ENCODE measurements at regions not wholly inside any gene's neighbourhood (a gene's known extent, or its start where the extent isn't known, plus 50 kb on each side); places are given as distances from the start of the nearest gene placed in this dataset.
A peak's percentile ranks its signal among the peaks of the same experiment; 100 is the strongest.

DNA sequence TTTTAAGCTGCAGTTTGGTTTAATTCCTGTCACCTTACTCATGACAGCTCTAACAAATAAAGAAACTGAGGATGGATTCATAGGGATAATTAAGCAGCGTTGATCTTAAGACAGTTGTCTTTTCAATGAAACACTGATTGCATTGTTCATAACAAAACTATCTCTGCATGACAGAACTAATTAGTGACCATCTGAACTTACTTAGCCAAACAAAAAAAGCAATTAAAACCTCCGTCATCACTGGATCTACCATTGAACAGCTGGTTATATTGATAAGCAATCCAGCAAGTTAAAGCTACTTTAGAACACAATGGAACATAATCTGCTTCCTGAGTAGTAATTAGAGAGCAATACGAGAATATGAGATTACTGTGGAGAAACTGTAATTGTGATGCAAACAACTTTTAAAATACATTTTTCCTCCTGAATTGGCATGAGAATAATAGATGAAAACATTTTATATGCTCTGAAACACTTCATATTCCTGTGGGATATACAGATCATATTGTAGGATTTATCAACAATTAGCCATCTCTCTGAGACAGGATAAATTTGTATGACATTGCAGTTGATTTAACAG, 2576.8 kb downstream of the PCDH7 start:
- DNase-seq, result peak in 1 of 2 experiments; percentile 48

DNA sequence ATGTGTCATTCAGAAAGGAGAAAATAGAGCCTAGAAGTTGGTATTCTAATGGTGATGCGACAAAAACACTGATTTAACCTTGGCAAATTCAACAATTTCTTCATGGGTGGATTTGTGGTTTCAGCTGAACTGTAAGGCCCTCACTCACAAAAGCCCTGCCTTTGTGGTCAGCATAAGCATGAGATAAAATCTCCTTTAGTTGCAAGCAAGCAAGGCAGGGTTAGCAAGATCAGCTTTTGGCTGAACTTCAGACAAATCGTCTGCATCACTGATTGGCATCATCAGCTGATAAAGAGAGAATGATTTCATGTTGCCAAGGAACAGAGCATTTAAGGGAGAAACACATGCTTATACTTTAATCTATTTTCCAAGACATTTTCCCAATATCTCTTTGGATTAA, 2582.2 kb downstream of the PCDH7 start:
- no peak for DNase-seq

DNA sequence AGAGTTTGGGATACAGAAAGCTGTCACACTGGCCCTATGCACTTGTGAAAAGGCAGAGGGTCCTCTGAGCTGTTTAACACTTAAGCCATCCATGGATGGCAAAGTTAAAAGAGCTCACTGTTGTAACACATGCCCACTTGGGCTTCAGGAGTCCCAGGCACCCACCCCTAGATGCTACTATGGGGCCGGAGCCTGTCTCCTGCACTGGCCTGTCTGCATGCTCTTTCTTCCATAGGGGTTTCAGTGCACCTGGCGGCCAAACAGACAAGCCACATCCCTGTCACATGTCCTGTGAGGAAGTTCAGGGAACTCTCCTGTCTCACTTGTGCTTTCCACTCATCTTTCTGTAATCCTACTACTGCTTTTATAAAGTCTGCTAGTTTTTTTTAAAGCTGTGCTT, 2586.0 kb downstream of the PCDH7 start:
- DNase-seq, result no peak

DNA sequence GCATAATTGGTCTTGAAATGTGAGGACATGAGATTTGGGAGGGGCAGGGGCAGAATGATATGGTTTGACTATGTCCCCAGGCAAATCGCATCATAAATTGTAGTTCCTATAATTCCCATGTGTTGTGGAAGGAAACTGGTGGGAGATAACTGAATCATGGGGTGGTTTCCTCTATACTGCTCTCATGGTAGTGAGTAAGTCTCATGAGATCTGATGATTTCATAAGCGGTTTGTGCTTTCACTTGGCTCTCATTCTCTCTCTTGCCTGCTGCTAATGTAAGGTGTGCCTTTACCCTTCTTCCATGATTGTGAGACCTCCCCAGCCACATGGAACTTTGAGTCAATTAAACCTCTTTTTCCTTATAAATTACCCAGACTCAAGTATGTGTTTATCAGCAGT, 2595.9 kb downstream of the PCDH7 start:
- DNase-seq, result no peak

DNA sequence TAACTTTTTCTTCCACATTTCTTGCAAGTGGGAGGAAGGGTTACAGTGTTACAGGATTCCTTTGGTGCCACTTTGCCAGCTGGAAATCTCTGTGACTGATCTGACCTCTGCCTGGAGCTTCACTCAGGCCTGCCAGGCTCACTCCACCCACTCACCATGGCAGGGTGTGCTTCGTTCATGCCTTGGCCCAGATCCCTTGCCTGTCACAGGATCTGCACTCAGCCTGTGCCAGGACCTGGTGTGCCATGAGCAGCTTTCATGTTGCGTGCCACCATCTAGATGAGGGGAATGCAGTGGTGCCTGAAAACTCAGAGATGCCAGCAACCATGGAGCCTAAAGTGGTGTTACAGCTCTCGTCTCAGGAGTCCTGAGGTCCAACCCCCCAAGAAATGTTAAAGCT, 2596.4 kb downstream of the PCDH7 start:
- no peak for DNase-seq

DNA sequence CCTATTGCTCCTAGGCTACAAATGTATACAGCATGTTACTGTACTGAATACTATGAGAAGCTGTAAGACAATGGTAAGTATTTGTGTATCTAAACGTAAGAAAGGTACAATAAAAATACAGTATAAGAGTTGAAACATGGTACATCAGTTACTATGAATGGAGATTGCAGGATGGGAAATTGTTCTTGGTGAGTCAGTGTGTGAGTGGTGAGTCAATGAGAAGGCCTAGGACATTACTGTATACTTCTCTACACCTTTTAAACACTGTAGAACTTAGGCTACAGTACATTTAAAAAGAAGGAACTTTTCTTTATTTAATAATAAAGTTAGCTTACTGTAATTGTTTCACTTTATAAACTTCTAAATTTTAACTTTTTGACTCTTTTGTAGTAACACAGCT, 2603.2 kb downstream of the PCDH7 start:
- DNase-seq, result no peak

DNA sequence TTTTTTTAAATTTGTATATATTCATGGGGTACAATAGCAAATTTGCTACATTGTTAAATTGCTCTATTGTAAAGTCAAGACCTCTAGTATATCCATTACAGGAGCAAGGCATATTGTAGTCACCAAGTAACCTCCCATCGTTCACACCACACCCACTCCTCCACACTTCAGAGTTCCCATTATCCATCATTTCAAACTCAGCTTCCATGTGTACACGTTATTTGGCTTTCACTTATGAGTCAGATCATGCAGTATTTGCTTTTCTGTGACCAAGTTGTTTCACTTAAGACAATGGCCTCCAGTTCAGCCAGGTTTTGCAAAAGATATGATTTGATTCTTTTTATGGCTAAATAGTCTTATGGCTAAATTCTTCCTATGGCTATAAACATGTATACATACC, 2614.2 kb downstream of the PCDH7 start:
- DNase-seq, result no peak

DNA sequence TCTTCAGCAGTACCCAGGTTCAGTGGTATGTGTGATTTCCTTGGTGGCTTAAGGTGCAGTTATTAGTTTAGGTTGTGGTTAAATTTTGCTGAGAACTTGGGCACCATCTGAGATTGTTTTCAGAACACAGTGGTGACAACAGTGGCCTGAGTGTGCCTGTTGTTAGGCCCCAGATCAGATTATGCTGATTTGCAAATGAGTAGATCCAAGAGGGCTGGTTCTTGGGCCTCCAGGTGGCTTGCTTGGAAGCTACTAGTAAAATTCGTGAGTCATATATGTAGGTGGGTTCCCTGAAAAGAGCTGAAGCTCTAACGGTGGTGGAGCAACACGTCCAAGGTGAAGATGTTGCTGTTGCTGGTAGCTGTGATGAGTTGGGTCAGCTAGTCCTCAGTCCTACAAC, 2619.6 kb downstream of the PCDH7 start:
- DNase-seq, result no peak

DNA sequence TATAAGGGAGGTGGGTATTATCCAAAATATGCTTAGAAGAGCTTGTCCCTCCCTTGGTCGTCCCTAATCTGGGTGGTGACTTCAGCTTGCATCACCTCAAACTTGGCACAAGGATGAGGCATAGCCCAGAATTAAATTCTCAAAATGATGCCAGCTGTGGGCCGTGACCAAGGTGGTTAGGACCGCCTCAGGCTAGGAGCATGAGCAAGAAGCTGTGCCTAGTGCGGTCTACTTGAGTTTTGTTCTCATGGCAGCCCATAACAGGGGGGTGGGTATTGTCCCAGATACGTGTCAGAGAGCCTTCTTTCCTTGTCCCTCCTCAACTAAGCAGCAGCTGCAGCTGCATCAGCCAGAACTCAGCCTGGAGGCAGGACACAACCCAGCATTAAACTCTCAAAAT, 2620.0 kb downstream of the PCDH7 start:
- DNase-seq, result no peak

DNA sequence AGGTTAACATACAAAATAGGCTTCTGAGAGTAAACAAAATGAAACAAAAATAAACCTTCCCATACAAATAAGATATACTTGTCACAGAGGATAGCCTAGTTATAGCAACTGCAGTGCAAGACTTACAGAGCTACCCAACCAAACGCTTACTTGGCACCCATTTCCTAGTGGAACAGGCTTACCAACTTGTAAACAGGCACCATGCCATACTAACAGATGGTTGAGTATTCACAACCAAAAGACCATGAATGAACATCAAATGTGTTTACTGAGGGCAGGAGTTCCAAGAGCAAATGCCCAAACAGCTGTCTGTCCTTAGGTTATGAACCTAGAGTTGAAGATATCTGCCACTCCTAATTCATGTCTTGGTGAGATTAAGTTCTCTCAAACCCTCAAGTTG, 2629.2 kb downstream of the PCDH7 start:
- peak in 1 of 2 experiments; percentile 34 for DNase-seq

DNA sequence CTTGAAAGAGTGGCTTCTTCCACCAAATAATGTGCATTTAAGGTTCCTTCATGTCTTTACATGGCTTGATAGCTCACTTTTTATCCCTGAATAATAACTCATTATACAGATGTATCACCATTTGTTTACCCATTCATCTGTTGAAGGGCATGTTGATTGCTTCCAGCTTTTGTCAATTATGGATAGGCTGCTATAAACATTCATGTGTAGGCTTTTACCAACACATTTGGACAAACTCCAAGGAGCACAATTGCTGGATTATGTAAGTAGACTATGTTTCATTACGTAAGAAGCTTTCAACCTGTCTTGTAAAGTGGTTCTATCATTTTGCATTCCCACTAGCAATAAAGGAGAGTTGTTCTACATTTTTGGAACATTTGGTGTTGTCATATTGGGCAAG, 2637.0 kb downstream of the PCDH7 start:
- peak; percentile 18 to 50 for DNase-seq

DNA sequence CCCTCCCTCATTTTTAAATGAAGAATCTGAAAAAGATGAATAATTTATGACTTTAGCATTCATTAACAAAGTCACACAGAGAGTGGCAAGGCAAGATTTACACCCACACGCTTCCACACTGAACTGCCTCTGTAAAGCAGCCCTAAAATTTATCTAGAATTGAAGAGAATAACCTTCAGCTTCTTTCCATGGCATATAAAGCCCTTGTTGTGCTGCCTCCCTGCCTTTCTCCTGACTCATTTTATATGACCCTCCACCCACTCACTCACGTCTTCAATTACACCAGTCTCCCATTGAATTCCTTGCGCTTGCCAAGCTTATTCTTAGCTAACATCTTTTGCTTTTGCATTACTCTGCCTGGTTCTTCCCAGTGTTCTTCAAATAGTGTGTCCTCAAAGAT, 2649.3 kb downstream of the PCDH7 start:
- DNase-seq, result no peak

DNA sequence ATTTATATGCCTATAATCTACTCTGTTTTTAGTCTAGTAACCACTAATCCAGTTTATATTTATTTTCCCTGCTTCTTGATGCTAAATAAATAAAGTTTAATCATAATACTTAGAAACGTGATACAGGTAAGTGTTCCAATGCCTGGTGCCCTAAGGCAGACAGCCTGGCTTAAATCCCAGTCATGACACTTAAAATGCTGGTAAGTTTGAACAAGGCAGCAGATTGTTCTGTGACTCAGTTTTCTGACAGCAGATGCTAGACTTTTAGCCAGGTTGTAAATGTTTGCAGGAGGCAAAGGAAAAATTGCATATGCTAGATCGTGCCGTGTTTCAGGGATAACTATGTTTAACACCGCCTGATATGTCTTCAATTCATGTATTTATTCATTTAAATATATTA, 2661.6 kb downstream of the PCDH7 start:
- DNase-seq, result peak; percentile 77 to 94

DNA sequence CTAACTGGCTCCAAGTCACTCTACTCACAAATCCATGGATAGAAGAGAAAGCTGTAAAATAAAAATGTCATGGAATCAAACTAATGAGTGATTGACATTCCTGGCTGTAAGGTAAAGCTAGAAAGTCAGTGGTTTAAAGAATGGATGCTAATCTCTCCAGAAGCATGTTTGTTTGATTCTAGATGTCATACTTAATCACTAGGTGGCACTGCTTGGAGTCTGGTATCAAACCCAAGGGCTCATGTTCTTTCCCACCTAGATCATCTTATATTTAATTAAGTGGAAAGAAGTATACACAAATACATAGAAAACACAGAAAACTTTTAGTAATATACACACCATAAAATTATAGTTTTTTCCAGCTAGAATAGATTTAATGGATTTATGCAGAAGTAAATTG, 2666.6 kb downstream of the PCDH7 start:
- no peak for DNase-seq

DNA sequence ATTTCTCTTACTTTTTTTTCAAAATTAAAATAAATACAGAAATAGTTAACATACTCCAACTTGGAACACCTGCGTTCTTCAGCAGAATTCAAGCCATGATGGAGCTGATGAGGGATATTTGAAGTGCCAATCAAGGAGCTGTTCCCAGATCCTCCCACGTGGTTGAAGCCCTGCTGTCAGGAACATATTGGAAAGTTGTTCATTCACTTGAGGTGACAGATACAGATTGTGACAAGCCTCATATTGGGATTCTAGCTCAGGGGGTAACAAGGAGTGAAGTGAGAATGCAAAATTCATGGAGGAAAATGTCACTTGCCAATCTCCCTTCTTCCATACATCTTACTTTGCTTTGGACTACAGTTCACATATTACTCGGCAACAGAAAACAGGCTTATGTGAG, 2670.8 kb downstream of the PCDH7 start:
- no peak for DNase-seq

DNA sequence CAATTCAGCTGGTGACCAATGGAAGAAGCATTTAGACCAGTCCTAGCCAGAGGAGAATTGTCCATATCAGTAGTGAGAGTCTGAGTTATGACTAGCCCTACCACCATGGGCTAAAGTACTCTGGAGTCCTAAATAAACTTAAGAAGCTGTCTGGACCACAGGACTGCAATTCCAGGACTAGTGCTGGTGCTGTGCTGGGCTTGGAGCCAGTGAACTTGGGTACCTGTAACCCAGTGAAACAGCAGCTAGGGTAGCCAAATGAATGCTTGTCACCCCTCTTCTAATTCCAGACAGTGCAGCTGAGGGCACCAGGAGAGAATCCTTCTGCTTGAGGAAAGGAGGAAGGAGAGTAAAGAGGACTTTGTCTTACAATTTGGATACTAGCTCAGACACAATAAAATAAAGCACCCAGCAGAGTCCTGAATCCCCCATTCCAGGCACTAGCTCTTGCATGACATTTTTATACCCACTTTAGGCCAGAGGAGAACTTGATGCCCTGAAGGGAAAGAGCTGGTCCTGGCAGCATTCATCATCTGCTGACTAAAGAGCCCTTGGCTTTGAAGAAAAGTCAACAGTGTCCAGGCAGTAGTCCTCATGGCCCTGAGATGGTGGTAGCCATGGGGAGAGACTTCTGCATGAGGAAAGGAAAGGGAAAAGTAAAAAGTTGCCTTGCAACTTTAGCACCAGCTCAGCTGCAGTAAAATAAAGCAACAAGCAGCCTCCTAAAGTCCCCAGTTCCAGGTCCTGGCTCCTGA, 2675.7 kb downstream of the PCDH7 start:
- no peak for DNase-seq

DNA sequence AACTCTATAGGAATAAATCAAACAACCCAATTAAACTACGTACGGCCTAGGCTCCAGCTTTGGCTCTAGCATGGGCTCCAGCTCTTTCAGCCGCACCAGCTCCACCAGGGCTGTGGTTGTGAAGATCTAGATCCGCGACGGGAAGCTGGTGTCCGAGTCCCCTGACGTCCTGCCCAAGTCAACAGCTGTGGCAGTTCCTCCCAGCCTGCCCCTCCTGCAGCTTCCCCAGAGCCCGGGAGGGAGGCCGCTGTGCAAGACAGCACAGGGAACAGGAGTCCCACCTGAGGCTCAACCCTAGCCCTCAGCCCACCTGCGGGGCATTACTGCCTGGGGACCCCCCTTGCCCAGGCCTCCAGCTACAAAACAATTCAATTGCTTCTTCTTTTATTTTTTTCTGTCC, 2680.3 kb downstream of the PCDH7 start:
- no peak for DNase-seq

DNA sequence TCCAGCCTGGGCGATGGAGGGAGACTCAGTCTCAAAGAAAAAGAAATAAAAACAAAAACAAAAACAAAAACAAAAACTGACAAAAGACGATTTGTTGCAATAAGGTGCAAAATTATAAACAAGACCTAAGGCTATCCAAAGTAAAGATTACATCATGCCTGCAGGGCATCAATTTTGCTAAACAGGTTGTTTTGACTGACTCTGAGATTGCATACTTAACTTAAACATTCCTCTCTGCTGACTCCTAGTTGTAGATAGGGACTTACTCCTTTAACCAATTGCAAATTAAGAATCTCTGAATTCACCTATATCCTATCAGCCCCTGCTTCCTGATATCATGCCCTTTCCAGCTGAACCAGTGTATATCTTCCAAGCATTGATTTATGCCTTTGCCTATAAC, 2687.3 kb downstream of the PCDH7 start:
- DNase-seq, result no peak

DNA sequence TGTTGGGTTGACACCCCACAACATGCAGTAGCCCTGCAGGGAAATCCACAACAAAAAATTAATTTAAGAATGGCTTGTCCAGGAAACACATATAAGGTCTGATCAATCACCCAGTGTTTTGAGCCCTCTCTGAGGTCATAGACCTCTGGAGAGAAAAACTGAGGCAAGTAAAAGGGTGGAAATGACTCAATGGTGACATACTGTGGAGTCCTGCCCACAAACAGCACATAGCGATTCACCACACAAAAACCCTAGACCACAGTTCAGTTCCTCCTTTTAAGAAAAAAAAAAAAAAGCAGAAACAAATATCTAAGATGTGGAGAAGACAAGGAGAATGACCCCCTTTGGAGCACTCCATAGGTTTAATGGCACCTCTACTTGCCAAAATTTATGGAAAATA, 2691.0 kb downstream of the PCDH7 start:
- no peak for DNase-seq

DNA sequence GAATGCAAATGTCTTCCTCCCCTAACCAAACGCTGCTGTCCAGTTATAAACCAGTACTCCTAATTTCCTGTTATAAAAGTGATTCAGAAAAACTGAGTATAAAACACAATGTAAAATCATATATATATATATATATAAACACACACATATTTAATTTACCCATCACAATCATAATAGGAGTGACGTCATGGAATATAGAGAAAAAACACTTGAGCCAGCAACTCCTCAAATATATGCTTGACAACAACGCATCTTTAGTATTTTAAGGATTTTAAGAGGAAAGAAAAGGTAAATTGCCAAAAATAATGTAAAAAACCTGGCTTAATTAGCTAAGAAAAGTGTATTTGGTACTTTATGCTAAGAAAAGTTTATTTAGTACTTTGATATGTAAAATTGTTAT, 2701.7 kb downstream of the PCDH7 start:
- DNase-seq, result no peak

DNA sequence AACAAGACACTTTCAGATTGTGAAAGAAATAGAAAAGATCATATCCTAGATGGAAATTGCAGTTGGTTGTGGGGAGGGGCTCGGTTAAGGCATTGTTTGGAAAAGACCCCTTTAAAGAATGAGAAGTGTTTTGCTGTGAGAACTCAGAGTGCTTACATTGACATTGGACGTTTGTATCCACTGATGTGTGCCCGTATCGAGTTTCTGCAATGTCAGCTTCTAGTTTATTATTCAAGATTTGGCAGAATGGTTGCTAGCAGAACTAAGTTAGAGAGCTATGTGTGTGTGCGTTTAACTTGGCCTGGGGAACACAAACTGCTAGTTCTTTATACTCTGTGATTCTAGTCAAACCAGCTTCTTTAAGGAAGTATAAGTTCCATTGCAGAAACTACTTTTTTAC, 2702.5 kb downstream of the PCDH7 start:
- no peak for DNase-seq

DNA sequence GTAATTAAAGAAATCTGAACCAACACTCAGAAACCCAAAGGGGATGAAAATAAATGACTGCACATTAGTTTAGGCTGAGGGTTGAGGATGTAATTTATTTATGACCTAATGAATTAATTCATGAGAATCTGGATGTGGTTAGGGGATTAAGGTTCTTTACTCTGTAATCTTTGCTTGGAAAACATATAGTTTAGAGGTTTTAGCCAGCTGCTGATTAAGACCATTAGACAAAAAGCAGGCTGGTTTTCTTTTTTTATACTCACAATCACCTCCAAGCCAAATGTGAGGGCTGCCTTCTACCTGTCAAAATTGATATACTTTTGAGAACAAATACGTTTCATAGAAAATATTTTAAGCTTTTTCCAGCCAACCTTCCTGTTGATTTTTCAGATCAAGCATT, 2705.8 kb downstream of the PCDH7 start:
- DNase-seq, result no peak

DNA sequence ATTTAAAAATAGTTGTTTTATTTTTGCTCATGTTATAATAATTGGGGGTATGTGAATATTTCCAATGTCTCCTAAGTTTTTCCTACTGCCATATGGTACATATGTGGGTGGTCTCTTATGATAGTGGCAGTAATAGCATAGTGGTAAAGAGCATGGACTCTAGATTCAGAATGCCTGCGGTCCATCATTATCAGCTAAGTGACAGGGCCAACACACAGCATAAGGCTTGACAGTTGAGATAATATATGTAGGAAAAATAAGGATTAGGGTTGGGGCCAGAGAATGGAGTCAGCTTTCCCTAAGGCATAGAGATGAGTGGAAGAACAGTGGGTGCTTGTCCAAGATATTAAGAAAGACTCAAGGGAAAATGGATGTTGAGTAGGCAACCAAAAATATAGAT, 2707.5 kb downstream of the PCDH7 start:
- DNase-seq, result no peak

DNA sequence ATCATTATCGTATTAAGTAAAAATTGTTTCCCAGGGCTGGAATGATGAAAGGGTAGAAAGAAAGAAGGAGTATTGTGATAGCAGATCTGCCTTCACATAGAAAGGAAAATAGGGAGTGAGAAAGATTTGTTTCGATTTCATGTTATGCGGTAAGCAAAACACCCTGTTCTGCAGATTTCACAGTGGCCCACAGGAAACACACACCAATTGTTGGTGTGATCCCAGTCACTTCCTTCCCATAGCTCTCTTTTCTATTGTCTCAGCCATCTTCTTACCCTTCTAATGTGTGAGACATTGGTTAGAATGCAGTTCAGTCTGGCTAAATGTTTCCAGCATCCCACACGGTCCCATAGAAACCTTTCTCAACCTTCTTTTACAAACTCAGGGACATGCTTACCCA, 2709.8 kb downstream of the PCDH7 start:
- DNase-seq, result no peak

DNA sequence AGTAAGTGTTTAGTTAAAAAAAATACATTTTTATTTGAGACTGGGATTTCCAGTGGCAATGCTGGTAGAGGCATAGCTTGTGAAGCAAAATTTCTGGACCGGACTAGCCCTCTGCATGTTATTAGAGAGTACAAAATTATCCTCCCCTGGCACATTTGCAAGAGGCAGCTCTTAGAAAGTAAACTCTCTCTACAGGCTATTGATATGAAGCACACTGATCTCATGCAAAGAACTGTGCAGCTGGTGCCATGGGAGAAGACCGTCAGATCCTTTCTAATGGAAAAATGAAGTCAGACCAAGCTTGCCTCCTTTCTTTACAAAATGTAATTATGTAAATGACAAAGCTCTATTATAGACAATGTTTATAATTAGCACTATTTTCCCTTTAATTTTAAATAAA, 2717.2 kb downstream of the PCDH7 start:
- peak in 1 of 2 experiments; percentile 26 for DNase-seq
